Skeletal muscle tissue (tissue), 3 donors: ENCODE measurements at regions not wholly inside any gene's neighbourhood (a gene's known extent, or its start where the extent isn't known, plus 50 kb on each side); places are given as distances from the start of the nearest gene placed in this dataset.
"Not testable (repeated sequence)": the region's sequence is repeated elsewhere in the genome, so short reads cannot be mapped to it uniquely, and the experiment has no call there.

Experiments
- H3K27ac ChIP-seq: one replicate; pipeline ENCODE4 v1.7.0; 2013; ENCODE audit warnings: mild to moderate bottlenecking, low read depth, low read length, inconsistent platforms
- H3K27me3 ChIP-seq, 3 donors: one replicate each; pipeline ENCODE4 v1.7.0; 2013; ENCODE audit warnings: low read length in 3 of 3; ENCODE audit not compliant: control insufficient read depth in 3 of 3, insufficient read depth in 3 of 3
- H3K36me3 ChIP-seq, 3 donors: one replicate each; pipeline ENCODE4 v1.7.0; 2013; ENCODE audit warnings: low read length in 3 of 3; ENCODE audit not compliant: control insufficient read depth in 3 of 3, insufficient read depth in 3 of 3
- H3K4me1 ChIP-seq, 3 donors: one replicate each; pipeline ENCODE4 v1.7.0; 2013; ENCODE audit warnings: low read length in 3 of 3, mild to moderate bottlenecking in 3 of 3; ENCODE audit not compliant: control insufficient read depth in 3 of 3, insufficient read depth in 3 of 3
- H3K4me3 ChIP-seq, 3 donors: one replicate each; pipeline ENCODE4 v1.7.0; 2013; ENCODE audit warnings: low read length in 3 of 3
- H3K9ac ChIP-seq, 3 donors: one replicate each; pipeline ENCODE4 v1.7.0; 2013; ENCODE audit warnings: low read length in 3 of 3, mild to moderate bottlenecking in 3 of 3, moderate library complexity in 2 of 3, low read depth in 1 of 3
- H3K9me3 ChIP-seq, 3 donors: one replicate each; pipeline ENCODE4 v1.7.0; 2013; ENCODE audit warnings: low read length in 3 of 3; ENCODE audit not compliant: control insufficient read depth in 3 of 3
- donor health status: Osteomylitis.

- H3K27ac ChIP-seq, H3K9me3 ChIP-seq, H3K4me1 ChIP-seq, H3K36me3 ChIP-seq, H3K27me3 ChIP-seq, H3K9ac ChIP-seq, H3K4me3 ChIP-seq: not testable (repeated sequence)
These were observed 547.4 kb upstream of the RAG2 start for GRCh38 chr11:37145434-37145833.

DNA sequence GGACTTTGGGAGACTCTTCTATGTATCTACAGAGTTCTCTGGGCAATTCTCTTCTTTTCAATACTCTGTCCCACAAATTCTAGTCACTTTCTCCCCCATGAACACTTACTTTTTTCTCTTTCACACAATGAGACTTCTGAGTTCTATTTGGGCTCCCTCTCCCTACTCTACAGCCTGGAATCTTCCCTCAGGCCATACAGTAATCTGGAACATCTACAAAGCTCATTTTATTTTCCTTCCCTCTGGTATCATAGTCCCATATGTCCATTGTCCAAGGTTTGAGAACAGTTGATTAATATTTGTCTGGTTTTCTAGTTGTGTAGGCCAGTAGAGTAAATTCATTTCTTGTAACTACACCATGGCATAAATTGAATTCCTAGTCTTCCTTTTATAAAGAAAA is 544.6 kb upstream of the RAG2 start:
- H3K9ac ChIP-seq, result no peak overlapping the region
- no peaks in the 10 kb centered on the region for H3K36me3 ChIP-seq
- H3K9me3 ChIP-seq, result no peaks in the 10 kb centered on the region
- H3K4me3 ChIP-seq, result no peak overlapping the region
- no peaks in the 10 kb centered on the region for H3K4me1 ChIP-seq
- H3K27me3 ChIP-seq, result no peaks in the 10 kb centered on the region
- H3K27ac ChIP-seq, result no peak overlapping the region

- no peaks in the 10 kb centered on the region for H3K27me3 ChIP-seq
- no peaks in the 10 kb centered on the region for H3K9me3 ChIP-seq
- H3K36me3 ChIP-seq, result no peaks in the 10 kb centered on the region
- H3K4me3 ChIP-seq, result no peak overlapping the region
- no peaks in the 10 kb centered on the region for H3K4me1 ChIP-seq
- no peak overlapping the region for H3K27ac ChIP-seq
- H3K9ac ChIP-seq, result no peak overlapping the region
These were observed 543.7 kb upstream of the RAG2 start for GRCh38 chr11:37141707-37142106.

DNA sequence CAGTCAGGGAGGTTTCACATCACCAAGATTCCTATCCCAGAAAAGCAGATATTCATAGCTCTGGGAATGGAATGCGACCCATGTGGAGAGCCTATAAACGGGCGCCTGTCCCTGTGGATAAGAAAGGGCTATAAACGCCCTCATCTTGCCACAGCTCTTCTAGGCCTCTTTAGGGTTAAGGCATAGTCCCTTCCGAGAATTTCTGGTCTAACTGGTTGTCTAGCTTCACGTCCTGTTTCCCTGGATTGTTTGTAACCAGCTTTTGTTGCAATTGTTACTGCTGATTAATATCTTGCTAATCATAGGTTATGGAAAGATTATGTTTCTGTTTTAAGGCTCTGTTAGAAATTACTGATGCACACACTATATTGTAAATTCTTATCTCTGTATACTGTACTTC is 537.6 kb upstream of the RAG2 start:
- H3K36me3 ChIP-seq, H3K9me3 ChIP-seq, H3K4me1 ChIP-seq, H3K27ac ChIP-seq, H3K27me3 ChIP-seq, H3K9ac ChIP-seq, H3K4me3 ChIP-seq: not testable (repeated sequence)

- Histone ChIP-seq H3K4me3 (no peak overlapping the region), H3K9me3 (no peaks in the 10 kb centered on the region), H3K27me3 (no peaks in the 10 kb centered on the region), H3K9ac (no peak overlapping the region), H3K36me3 (no peaks in the 10 kb centered on the region), H3K4me1 (no peaks in the 10 kb centered on the region), H3K27ac (no peak overlapping the region)
These were observed 536.6 kb upstream of the RAG2 start for GRCh38 chr11:37134637-37135036.

DNA sequence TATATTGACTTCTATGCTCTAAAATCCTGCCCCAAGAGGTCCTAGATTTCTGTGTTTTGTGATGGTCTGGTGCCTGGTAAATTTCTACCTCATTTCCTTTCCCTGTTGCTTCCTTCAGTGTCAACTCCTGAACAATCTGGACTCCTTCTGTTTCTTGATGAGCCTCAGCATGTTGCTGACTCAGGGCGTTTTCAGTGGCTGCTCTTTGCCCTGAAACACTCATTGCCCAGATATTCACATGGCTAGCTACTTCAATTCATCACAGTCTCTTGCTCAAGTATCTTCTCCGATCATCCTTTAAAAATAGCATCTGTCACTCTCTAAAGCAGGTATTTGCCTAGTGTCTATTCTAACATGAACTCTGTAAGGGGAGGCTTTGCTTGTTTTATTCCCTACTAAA is 526.3 kb upstream of the RAG2 start:
- Histone ChIP-seq H3K27ac (no peak overlapping the region), H3K4me1 (no peaks in the 10 kb centered on the region), H3K36me3 (no peaks in the 10 kb centered on the region), H3K4me3 (no peak overlapping the region), H3K27me3 (no peaks in the 10 kb centered on the region), H3K9ac (no peak overlapping the region), H3K9me3 (no peaks in the 10 kb centered on the region)

GRCh38 chr11:37115963-37116362 is 517.9 kb upstream of the RAG2 start:
- Histone ChIP-seq H3K27me3 (no peaks in the 10 kb centered on the region), H3K9me3 (no peaks in the 10 kb centered on the region), H3K27ac (no peak overlapping the region), H3K36me3 (no peaks in the 10 kb centered on the region), H3K4me3 (no peak overlapping the region), H3K4me1 (no peaks in the 10 kb centered on the region), H3K9ac (no peak overlapping the region)

DNA sequence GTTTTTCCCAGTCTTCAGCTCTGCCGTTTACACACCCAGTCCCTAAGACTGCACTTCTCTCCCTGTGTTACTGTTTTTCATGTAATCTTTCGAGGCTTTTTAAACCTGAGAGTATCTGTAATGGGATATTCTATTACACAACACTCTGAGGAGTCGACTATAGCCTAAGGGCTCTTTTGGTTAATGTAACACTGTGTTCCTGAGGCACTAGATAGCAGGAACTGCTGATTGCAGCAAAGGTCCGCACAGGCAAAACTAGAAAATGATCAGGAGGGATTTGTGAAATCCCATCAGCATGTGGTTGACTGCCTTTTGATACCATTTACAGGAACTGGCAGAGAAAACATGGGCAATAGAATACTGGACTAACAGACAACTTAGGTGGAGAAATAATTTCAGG is 512.3 kb upstream of the RAG2 start:
- no peak overlapping the region for H3K9ac ChIP-seq
- no peaks in the 10 kb centered on the region for H3K9me3 ChIP-seq
- H3K27ac ChIP-seq, result no peak overlapping the region
- no peaks in the 10 kb centered on the region for H3K27me3 ChIP-seq
- no peaks in the 10 kb centered on the region for H3K36me3 ChIP-seq
- H3K4me1 ChIP-seq, result no peaks in the 10 kb centered on the region
- no peak overlapping the region for H3K4me3 ChIP-seq

DNA sequence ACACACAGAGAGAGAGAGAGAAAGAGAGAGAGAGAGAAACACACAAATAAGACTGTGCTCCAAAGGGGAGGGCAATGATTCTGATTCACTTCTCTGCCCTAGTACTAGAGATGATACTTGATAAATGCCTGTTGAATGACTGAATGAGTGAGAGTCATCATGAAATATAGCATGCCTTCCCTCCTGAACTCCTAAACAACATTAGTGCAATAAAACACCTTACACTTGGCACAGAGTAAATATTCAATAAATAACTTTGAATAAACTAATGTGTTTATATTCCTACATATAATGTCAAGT is 511.2 kb upstream of the RAG2 start:
- H3K27ac ChIP-seq, result no peak overlapping the region
- H3K36me3 ChIP-seq, result no peaks in the 10 kb centered on the region
- H3K9ac ChIP-seq, result no peak overlapping the region
- H3K9me3 ChIP-seq, result no peaks in the 10 kb centered on the region
- no peaks in the 10 kb centered on the region for H3K4me1 ChIP-seq
- no peaks in the 10 kb centered on the region for H3K27me3 ChIP-seq
- no peak overlapping the region for H3K4me3 ChIP-seq

DNA sequence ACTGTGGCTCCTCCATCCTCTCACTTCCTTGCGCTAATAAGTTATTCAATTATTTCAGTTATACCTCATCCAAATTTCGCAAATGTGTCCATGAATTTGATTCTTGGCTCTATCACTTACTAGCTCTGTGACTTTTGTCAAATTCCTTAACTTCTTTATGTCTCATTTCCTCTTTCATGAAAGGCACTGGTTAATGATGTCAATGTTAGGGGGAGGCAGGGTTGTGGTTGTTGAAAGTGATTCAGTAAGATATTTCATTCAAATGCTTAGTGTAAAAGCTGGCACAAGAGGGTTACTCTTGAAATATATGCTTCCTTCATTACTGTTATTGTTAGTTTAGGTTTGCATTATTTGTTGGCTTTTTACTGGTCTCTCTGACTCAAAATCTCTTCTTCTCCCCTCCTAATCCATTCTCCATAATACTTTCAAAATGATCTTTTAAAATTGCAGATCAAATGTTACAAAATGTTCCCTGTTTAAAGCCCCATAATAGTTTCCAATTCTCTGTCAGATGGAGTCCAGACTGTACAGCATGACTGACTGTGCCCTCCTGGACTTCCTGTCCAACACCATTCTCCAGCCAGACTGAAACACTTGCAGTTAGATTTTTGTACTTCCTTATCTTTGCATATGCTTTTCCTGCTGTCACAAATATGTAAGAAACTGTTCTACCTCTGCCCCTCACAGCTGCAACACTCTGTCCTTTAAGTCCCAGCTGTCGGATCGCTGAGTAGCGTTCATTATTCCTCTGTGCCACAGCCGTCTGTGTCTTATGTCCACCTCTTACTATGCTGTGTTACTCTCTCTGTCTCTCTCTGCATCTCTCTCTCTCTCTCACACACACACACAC is 510.6 kb upstream of the RAG2 start:
- H3K36me3 ChIP-seq, result no peaks in the 10 kb centered on the region
- no peaks in the 10 kb centered on the region for H3K9me3 ChIP-seq
- H3K9ac ChIP-seq, result no peak overlapping the region
- H3K27me3 ChIP-seq, result no peaks in the 10 kb centered on the region
- no peak overlapping the region for H3K4me3 ChIP-seq
- H3K4me1 ChIP-seq, result no peaks in the 10 kb centered on the region
- no peak overlapping the region for H3K27ac ChIP-seq

GRCh38 chr11:37107831-37108230 is 509.8 kb upstream of the RAG2 start:
- Histone ChIP-seq H3K9ac (no peak overlapping the region), H3K36me3 (no peaks in the 10 kb centered on the region), H3K27me3 (no peaks in the 10 kb centered on the region)

More at GRCh38 chr11:37107831-37108230, 509.8 kb upstream of the RAG2 start:
- Histone ChIP-seq H3K9me3 (no peaks in the 10 kb centered on the region), H3K4me1 (no peaks in the 10 kb centered on the region), H3K4me3 (no peak overlapping the region), H3K27ac (no peak overlapping the region)
